PC-3 (cell line): ENCODE measurements at regions not wholly inside any gene's neighbourhood (a gene's known extent, or its start where the extent isn't known, plus 50 kb on each side); places are given as distances from the start of the nearest gene placed in this dataset.

Experiments used
- ATAC-seq: fragments of 200-7000 bp; cut with Tn5 transposase; 2 replicates; pipeline ENCODE4 v1.9.1; 2020; ENCODE audit warnings: mild to moderate bottlenecking, moderate library complexity
- BruUV-seq: library from RNA; stranded (reverse); fragments of 400-500 nt; replicated peaks from 2 replicates; lab custom pipeline; 2021; lab: Mats Ljungman, UMichigan
- CTCF ChIA-PET: fragments of 300-600 bp; sonication (Branson Sonifier 250); formaldehyde crosslinking; loops from one replicate; lab custom pipeline; 2022; ENCODE audit warnings: antibody characterized with exemption; lab: Charles Lee
- POLR2A ChIA-PET: fragments of 300-600 bp; sonication (Branson Sonifier 250); formaldehyde crosslinking; loops from one replicate; lab custom pipeline; 2022; ENCODE audit warnings: antibody characterized with exemption; ENCODE audit not compliant: unreplicated experiment; lab: Charles Lee
- DNase-seq: peaks from one replicate; pipeline ENCODE4 v3.0.0-alpha.2; 2015
- H2AFZ ChIP-seq: fragments of 300-600 bp; sonication (generic); 2 replicates; pipeline ENCODE4 v1.6.0; 2016; ENCODE audit warnings: antibody characterized with exemption, low read length
- H3F3A ChIP-seq: fragments of 300-600 bp; sonication (generic); one replicate; pipeline ENCODE4 v1.6.0; 2017; ENCODE audit warnings: antibody characterized with exemption, low read length, control low read depth, mild to moderate bottlenecking; ENCODE audit not compliant: unreplicated experiment
- H3K27ac ChIP-seq: fragments of 300-600 bp; sonication (generic); 2 replicates; pipeline ENCODE4 v1.5.1; 2016; ENCODE audit warnings: mild to moderate bottlenecking, low read length
- H3K27me3 ChIP-seq: fragments of 300-600 bp; sonication (generic); 2 replicates; pipeline ENCODE4 v1.6.1; 2016; ENCODE audit warnings: low read length, mixed read lengths
- H3K36me3 ChIP-seq: fragments of 300-600 bp; sonication (generic); 2 replicates; pipeline ENCODE4 v1.6.1; 2016; ENCODE audit warnings: low read depth, mixed run types, low read length, mixed read lengths
- H3K4me1 ChIP-seq: fragments of 300-600 bp; sonication (generic); 2 replicates; pipeline ENCODE4 v1.5.1; 2016; ENCODE audit warnings: low read length; ENCODE audit not compliant: insufficient read depth
- H3K4me2 ChIP-seq: fragments of 300-600 bp; sonication (generic); 2 replicates; pipeline ENCODE4 v1.6.0; 2016; ENCODE audit warnings: low read length
- H3K4me3 ChIP-seq: fragments of 300-600 bp; sonication (generic); 2 replicates; pipeline ENCODE4 v1.5.1; 2016; ENCODE audit warnings: mild to moderate bottlenecking, low read length, mixed read lengths
- H3K79me2 ChIP-seq: fragments of 300-600 bp; sonication (generic); 2 replicates; pipeline ENCODE4 v1.6.1; 2017; ENCODE audit warnings: low read length, mixed read lengths
- H3K9ac ChIP-seq: fragments of 300-600 bp; sonication (generic); 2 replicates; pipeline ENCODE4 v1.6.0; 2016; ENCODE audit warnings: mild to moderate bottlenecking, low read length
- H3K9me2 ChIP-seq: fragments of 300-600 bp; sonication (generic); replicated peaks from 2 replicates; pipeline ENCODE4 v1.6.1; 2016; ENCODE audit warnings: mixed run types, low read length, mixed read lengths
- H3K9me3 ChIP-seq: fragments of 300-600 bp; sonication (generic); 2 replicates; pipeline ENCODE4 v1.6.1; 2016; ENCODE audit warnings: low read length, mixed read lengths
- H4K20me1 ChIP-seq: fragments of 300-600 bp; sonication (generic); 2 replicates; pipeline ENCODE4 v1.6.1; 2016; ENCODE audit warnings: low read length, mixed read lengths
- EZH2 ChIP-seq: fragments of 300-600 bp; sonication (generic); IDR thresholded peaks from one replicate; pipeline ENCODE4 v1.6.1; 2017; ENCODE audit warnings: antibody characterized with exemption, mild to moderate bottlenecking, low read length; ENCODE audit not compliant: unreplicated experiment
- EZH2phosphoT487 ChIP-seq: fragments of 300-600 bp; sonication (generic); IDR thresholded peaks from 2 replicates; pipeline ENCODE4 v1.6.1; 2018; ENCODE audit warnings: mild to moderate bottlenecking, antibody characterized with exemption, low read length, borderline replicate concordance
- intact Hi-C: fragments of 100-400 bp; cut with micrococcal nuclease; formaldehyde crosslinking; loops from 2 replicates; pipeline ENCODE4 v1.9.0; 2023
- TF ChIP-seq, protein P1 (sequence below): fragments of 300-600 bp; sonication (generic); conservative IDR thresholded peaks from 2 replicates; pipeline ENCODE4 v1.5.1; 2017; ENCODE audit warnings: antibody characterized with exemption, low read depth, mild to moderate bottlenecking, low read length

DNA sequence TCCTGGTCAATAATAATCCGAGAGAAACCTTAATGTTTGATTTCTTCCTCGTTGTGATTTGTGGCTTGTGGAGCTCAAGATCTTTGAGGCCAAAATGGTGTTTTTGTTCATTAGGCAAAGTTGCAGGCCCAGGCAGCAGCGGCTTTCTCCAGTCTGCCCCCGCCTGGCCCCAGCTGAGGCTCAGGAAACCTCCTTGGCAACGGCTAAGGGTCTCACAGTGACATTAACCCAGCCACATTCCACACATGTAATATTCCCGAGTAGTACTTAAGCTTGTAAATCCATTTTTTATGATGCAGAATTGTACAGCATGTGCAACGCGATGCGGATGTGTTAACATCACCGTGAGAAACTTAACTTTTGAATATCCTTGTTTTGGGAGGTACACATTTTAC is 200.1 kb downstream of the BCL11A start:
- POLR2A ChIA-PET: no interaction called here
- BruUV-seq: no TSS peak
- H3K9me2 ChIP-seq: no peaks in the 10 kb centered on the region
- TF ChIP-seq EZH2 (no peak), EZH2phosphoT487 (no peak)
- TF ChIP-seq, protein P1, sequence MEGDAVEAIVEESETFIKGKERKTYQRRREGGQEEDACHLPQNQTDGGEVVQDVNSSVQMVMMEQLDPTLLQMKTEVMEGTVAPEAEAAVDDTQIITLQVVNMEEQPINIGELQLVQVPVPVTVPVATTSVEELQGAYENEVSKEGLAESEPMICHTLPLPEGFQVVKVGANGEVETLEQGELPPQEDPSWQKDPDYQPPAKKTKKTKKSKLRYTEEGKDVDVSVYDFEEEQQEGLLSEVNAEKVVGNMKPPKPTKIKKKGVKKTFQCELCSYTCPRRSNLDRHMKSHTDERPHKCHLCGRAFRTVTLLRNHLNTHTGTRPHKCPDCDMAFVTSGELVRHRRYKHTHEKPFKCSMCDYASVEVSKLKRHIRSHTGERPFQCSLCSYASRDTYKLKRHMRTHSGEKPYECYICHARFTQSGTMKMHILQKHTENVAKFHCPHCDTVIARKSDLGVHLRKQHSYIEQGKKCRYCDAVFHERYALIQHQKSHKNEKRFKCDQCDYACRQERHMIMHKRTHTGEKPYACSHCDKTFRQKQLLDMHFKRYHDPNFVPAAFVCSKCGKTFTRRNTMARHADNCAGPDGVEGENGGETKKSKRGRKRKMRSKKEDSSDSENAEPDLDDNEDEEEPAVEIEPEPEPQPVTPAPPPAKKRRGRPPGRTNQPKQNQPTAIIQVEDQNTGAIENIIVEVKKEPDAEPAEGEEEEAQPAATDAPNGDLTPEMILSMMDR: no peak
- H3F3A ChIP-seq: no peaks in the 10 kb centered on the region
- H4K20me1 ChIP-seq: no peaks in the 10 kb centered on the region
- peaks cover 39% of the 10 kb centered on the region; the same call in 1 of the 2 replicates for H3K27me3 ChIP-seq
- no peak overlapping the region for H3K9ac ChIP-seq
- no peak overlapping the region for H3K27ac ChIP-seq
- H3K79me2 ChIP-seq: no peaks in the 10 kb centered on the region
- H3K4me3 ChIP-seq: no peak overlapping the region
- no peak overlapping the region for H2AFZ ChIP-seq
- DNase-seq: no peak
- CTCF ChIA-PET: no interaction called here
- H3K9me3 ChIP-seq: no peaks in the 10 kb centered on the region
- H3K4me1 ChIP-seq: no peaks in the 10 kb centered on the region
- H3K36me3 ChIP-seq: no peaks in the 10 kb centered on the region
- no peak for ATAC-seq
- no peak overlapping the region for H3K4me2 ChIP-seq
- intact Hi-C loops: no loop called here

DNA sequence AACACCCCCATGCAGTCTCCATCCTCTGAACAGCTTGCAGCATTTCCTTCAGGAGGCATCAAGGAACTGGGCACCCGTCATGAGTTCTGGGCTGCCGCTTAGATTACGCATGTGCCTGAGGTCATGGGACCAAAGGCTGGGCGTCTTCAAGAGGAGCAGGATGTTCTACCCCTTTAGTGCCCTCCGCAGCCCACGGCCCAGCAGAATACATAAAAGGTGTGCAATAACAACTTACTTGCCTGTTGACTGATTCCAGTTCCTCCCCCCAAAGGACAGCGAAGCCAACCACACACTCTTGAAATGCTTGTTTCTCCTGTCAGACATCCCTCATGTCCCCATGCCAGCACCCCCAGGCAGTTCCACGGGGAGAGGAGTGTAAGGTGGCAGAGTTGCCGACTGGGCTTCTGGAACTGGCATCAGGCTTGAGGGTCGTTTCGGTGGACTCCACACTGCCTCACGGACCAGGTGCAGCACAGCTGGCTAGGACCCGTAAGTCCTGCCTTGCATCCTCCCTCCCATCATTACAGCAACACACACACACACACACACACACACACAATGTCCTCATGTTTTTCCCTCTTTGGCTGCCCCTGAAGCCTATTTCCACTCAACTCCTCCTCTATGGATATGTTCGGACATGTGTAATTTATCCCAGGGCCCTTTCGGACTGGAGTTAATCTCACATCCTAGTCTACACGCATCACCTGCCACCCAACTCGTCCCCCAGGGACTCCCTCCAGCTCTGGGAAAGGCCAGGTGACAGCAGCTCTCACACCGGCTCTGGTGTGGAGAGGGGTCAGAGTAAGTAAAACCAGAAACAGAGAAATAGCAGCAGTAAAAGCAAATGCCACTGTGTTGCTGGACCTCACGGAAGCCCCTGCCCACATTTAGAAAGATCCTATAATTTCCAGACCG is 200.7 kb downstream of the BCL11A start:
- Histone ChIP-seq H3K9ac (no peak overlapping the region), H3K79me2 (no peaks in the 10 kb centered on the region), H3K36me3 (no peaks in the 10 kb centered on the region), H3K27me3 (peaks cover 39% of the 10 kb centered on the region; the same call in 1 of the 2 replicates), H3K9me2 (no peaks in the 10 kb centered on the region), H3K9me3 (no peaks in the 10 kb centered on the region), H3F3A (no peaks in the 10 kb centered on the region), H2AFZ (no peak overlapping the region), H3K4me1 (peaks cover 4% of the 10 kb centered on the region), H3K4me3 (no peak overlapping the region), H3K27ac (no peak overlapping the region), H3K4me2 (no peak overlapping the region), H4K20me1 (no peaks in the 10 kb centered on the region)
- TF ChIP-seq, protein P1: no peak
- TF ChIP-seq EZH2phosphoT487: no peak
- BruUV-seq: no TSS peak
- ChIA-PET POLR2A (no interaction called here), CTCF (no interaction called here)
- DNase-seq (no peak), ATAC-seq (no peak)
- intact Hi-C loops: no loop called here

DNA sequence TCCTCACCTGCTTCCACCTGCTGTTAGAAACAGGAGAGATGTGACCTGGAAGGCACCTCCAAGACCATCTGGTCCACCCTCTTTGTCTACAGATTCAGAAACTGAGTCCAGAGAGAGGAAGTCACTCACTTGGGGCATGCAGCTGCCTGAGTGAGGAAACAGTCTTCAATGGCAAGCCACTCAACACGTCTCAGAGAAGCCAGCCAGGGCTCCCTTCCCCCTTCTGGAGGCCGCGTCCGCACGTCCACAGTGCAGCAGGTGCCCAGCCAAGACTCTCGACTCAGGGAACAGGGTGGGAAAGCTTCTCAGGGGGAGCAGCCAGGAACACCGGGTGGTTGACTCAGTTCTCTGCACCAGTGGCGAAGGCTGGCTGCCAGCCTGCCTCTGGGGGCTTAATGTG is 201.7 kb downstream of the BCL11A start:
- no peaks in the 10 kb centered on the region for H3K9me3 ChIP-seq
- H3K9ac ChIP-seq: no peak overlapping the region
- H3K27ac ChIP-seq: no peak overlapping the region
- H3K4me2 ChIP-seq: no peak overlapping the region
- no peak for ATAC-seq
- TF ChIP-seq EZH2phosphoT487 (no peak), EZH2 (no peak)
- TF ChIP-seq, protein P1: no peak
- intact Hi-C loops: no loop called here
- no peak overlapping the region for H3K4me3 ChIP-seq
- CTCF ChIA-PET: no interaction called here
- H3F3A ChIP-seq: no peaks in the 10 kb centered on the region
- no peaks in the 10 kb centered on the region for H3K9me2 ChIP-seq
- H2AFZ ChIP-seq: no peak overlapping the region
- H3K79me2 ChIP-seq: no peaks in the 10 kb centered on the region
- no TSS peak for BruUV-seq
- H4K20me1 ChIP-seq: no peaks in the 10 kb centered on the region
- H3K27me3 ChIP-seq: peaks cover 39% of the 10 kb centered on the region; the same call in 1 of the 2 replicates
- H3K4me1 ChIP-seq: peaks cover 4% of the 10 kb centered on the region
- POLR2A ChIA-PET: no interaction called here
- no peak for DNase-seq
- H3K36me3 ChIP-seq: no peaks in the 10 kb centered on the region
